Esophagus muscularis mucosa (tissue), 4 donors: ENCODE measurements at regions not wholly inside any gene's neighbourhood (a gene's known extent, or its start where the extent isn't known, plus 50 kb on each side); places are given as distances from the start of the nearest gene placed in this dataset.

Experiments
- DNase-seq: peaks from one replicate; pipeline ENCODE4 v3.0.0-alpha.2; 2017; ENCODE audit errors: extremely low spot score
- H3K27ac ChIP-seq, 4 donors: fragments of 200-600 bp; sonication (generic); replicated peaks in 1 of 4; 1 replicate in 3 of 4; 2 replicates in 1 of 4; pipeline ENCODE4 v1.5.1; 2016 to 2019; ENCODE audit warnings: mild to moderate bottlenecking in 1 of 4
- H3K27me3 ChIP-seq, 4 donors: fragments of 200-600 bp; sonication (generic); one replicate each; pipeline versions ENCODE4 v1.5.1 to v1.6.0; 2016 to 2019
- H3K36me3 ChIP-seq, 4 donors: fragments of 200-600 bp; sonication (generic); one replicate each; pipeline ENCODE4 v1.5.1; 2016 to 2019
- H3K4me1 ChIP-seq, 4 donors: fragments of 200-600 bp; sonication (generic); one replicate each; pipeline ENCODE4 v1.5.1; 2016 to 2019
- H3K4me3 ChIP-seq, 4 donors: fragments of 200-600 bp; sonication (generic); 1 replicate in 2 of 4; 2 replicates in 2 of 4; pipeline ENCODE4 v1.5.1; 2016 to 2019; ENCODE audit warnings: mild to moderate bottlenecking in 4 of 4, moderate library complexity in 1 of 4
- H3K9me3 ChIP-seq, 4 donors: fragments of 200-600 bp; sonication (generic); 1 replicate in 3 of 4; 2 replicates in 1 of 4; pipeline ENCODE4 v1.5.1; 2016 to 2019
- EP300 ChIP-seq: sonication (generic); formaldehyde crosslinking; IDR thresholded peaks from one replicate; pipeline ENCODE4 v1.6.1; 2017; ENCODE audit warnings: antibody characterized with exemption
- POLR2A ChIP-seq: fragments of 450-650 bp; IDR thresholded peaks from one replicate; pipeline ENCODE4 v1.6.1; 2017; ENCODE audit warnings: antibody characterized with exemption, moderate library complexity, mild to moderate bottlenecking, low read depth
- POLR2AphosphoS5 ChIP-seq, 2 donors: sonication (generic); formaldehyde crosslinking; IDR thresholded peaks; one replicate each; pipeline ENCODE4 v1.6.1; 2017; ENCODE audit warnings: antibody characterized with exemption in 2 of 2
- WGBS: methylation state at CpG from one replicate; pipeline ENCODE4 v1.1.5; 2018; 5-methylcytosine and 5-hydroxymethylcytosine counted together
- intact Hi-C: fragments of 100-400 bp; cut with DNase I; formaldehyde crosslinking; loops from one replicate; pipeline ENCODE4 v1.15.1; 2023
- TF ChIP-seq, protein P1 (sequence below), 3 experiments: fragments of 200-600 bp in 2 of 3; fragments of 450-650 bp in 1 of 3; sonication (generic) in 2 of 3; IDR thresholded peaks; one replicate each; pipeline ENCODE4 v1.5.1; 2017 to 2019; ENCODE audit warnings: antibody characterized with exemption in 3 of 3, mild to moderate bottlenecking in 2 of 3, moderate library complexity in 1 of 3

DNA sequence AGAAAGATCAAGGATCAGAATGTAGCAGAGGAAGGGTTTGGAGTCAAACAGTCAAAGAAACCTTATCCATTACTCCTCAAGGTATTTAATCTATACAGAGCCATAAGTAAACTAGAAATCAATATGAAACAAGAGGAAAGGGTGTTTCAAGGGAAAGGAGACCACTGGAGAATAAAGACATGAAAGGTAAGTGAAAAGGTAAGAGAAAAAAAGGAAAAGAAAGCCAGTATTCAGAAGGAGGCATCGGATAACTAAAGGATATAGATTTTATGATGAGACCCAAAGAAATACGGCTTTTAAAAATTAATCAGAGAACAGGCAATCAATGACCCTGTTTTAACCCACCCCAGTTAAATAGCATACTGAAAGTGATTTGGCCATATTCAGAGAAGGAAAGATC lies 438.7 kb upstream of the MIR17HG start:
- Histone ChIP-seq H3K9me3 (peaks cover 0 to 14% (median 0%) of the 10 kb centered on the region in 4 donors), H3K4me3 (no peak overlapping the region), H3K27me3 (no peaks in the 10 kb centered on the region), H3K27ac (no peak overlapping the region), H3K36me3 (no peaks in the 10 kb centered on the region), H3K4me1 (no peaks in the 10 kb centered on the region)
- TF ChIP-seq POLR2A (no peak), EP300 (no peak), POLR2AphosphoS5 (IDR thresholded peaks at IDR 0.05) (no peak)
- TF ChIP-seq, protein P1, sequence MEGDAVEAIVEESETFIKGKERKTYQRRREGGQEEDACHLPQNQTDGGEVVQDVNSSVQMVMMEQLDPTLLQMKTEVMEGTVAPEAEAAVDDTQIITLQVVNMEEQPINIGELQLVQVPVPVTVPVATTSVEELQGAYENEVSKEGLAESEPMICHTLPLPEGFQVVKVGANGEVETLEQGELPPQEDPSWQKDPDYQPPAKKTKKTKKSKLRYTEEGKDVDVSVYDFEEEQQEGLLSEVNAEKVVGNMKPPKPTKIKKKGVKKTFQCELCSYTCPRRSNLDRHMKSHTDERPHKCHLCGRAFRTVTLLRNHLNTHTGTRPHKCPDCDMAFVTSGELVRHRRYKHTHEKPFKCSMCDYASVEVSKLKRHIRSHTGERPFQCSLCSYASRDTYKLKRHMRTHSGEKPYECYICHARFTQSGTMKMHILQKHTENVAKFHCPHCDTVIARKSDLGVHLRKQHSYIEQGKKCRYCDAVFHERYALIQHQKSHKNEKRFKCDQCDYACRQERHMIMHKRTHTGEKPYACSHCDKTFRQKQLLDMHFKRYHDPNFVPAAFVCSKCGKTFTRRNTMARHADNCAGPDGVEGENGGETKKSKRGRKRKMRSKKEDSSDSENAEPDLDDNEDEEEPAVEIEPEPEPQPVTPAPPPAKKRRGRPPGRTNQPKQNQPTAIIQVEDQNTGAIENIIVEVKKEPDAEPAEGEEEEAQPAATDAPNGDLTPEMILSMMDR (IDR thresholded peaks at IDR 0.05): no peak
- 92% methylated on average over 2 of the region's 2 CpGs for WGBS
- intact Hi-C loops: no loop called here
- no peak for DNase-seq

DNA sequence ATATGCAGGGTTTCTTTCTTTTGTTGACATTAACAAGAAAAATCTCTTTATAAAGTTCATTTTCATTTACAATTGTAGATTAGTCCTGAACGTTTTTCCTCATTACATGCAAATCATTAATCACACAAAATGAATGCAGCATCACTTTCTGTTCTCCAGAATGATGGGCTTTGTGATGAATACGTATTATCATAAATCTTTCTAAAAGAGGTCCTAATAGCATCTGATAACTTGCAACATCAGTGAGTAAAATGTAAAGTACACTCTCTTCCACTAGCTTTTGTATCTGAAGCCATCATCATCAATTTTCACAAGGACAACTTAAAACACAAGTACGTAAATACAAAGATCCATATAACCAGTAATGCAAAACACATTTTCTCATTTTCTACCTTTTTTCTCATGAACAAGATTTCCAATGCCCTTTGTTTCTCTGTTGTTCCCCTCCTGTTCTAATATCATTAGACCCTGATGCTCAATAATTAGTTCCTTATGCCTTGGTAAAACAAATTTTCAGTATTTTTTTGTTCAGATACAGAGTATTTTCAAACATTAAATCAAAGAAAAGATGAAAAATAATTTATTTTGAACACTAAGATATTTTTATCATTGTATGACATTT lies 437.4 kb upstream of the MIR17HG start:
- no peaks in the 10 kb centered on the region for H3K36me3 ChIP-seq
- no peak for DNase-seq
- H3K27me3 ChIP-seq: no peaks in the 10 kb centered on the region
- H3K9me3 ChIP-seq: peaks cover 0 to 14% (median 0%) of the 10 kb centered on the region in 4 donors
- no peak overlapping the region for H3K27ac ChIP-seq
- TF ChIP-seq, protein P1 (IDR thresholded peaks at IDR 0.05): no peak
- no peak for TF ChIP-seq POLR2A
- no peak for TF ChIP-seq POLR2AphosphoS5 (IDR thresholded peaks at IDR 0.05)
- TF ChIP-seq EP300: no peak
- H3K4me1 ChIP-seq: no peaks in the 10 kb centered on the region
- WGBS: 59% methylated on average over 3 of the region's 3 CpGs
- intact Hi-C loops: no loop called here
- H3K4me3 ChIP-seq: no peak overlapping the region

DNA sequence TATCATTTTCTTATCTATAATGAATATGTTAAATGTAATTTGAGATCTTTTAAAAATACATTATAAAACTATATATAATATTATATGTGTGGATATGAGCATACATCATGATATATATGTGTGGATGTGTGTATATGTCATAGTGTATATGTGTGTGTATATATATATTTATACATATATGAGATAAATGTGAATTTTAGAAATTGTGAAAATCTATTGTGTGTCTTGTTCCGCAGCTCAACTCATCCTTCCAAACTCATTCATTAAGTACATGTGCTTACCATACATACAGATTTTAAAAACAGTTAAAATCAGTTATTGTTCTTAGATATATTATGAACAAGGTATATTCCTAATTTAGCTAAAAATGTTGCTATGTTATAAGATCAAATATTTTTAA lies 435.2 kb upstream of the MIR17HG start:
- Histone ChIP-seq H3K4me1 (no peaks in the 10 kb centered on the region), H3K27ac (no peak overlapping the region), H3K36me3 (no peaks in the 10 kb centered on the region), H3K4me3 (no peak overlapping the region), H3K27me3 (no peaks in the 10 kb centered on the region), H3K9me3 (peaks cover 0 to under 1% (median 0%) of the 10 kb centered on the region in 4 donors)
- DNase-seq: no peak
- TF ChIP-seq POLR2AphosphoS5 (IDR thresholded peaks at IDR 0.05): no peak
- no peak for TF ChIP-seq POLR2A
- TF ChIP-seq, protein P1 (IDR thresholded peaks at IDR 0.05): no peak
- TF ChIP-seq EP300: no peak
- WGBS: 98% methylated on average over 1 of the region's 1 CpG
- intact Hi-C loops: no loop called here

DNA sequence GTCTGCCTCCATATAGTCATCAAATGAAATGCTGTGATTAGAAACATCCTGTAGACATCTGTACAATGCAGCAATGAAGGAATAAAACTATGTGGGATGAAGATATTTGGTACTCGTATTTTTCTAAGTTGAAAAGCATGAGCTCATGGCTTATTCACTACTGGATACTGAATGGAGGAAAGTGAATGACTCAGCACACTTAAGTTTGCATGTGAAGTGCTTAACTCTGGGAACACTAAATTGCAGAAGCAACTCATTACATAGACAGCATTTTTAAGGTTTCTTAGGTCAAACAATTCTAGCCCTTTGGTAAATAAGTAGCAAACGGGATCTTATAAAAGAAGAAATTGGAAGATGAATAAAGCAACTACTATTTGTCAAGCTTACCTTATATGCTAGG lies 429.0 kb upstream of the MIR17HG start:
- Histone ChIP-seq H3K36me3 (no peaks in the 10 kb centered on the region), H3K9me3 (no peaks in the 10 kb centered on the region), H3K4me3 (no peak overlapping the region), H3K4me1 (no peaks in the 10 kb centered on the region), H3K27me3 (no peaks in the 10 kb centered on the region), H3K27ac (no peak overlapping the region)
- TF ChIP-seq POLR2A (no peak), POLR2AphosphoS5 (IDR thresholded peaks at IDR 0.05) (no peak), EP300 (no peak)
- TF ChIP-seq, protein P1 (IDR thresholded peaks at IDR 0.05): no peak
- WGBS: 42% methylated on average over 2 of the region's 2 CpGs
- intact Hi-C loops: no loop called here
- DNase-seq: no peak

DNA sequence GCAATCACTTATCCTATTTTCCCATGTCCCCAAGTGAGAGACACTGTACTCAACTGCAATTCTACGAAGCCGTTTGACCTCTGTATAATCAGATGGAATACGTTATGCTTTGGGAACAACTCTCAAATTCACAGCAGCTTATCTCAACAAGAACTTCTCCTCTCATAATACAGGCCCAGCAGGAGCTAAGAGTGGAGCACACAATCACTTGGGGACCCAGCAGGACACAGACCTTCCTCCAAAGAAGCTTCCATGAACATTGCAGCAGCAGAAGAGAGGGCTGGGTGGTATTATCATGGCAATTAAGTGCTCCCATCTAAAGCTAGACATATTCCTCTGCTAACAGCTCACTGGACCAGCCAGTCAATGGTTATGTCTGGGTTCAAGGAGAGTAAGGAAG lies 428.3 kb upstream of the MIR17HG start:
- Histone ChIP-seq H3K4me1 (no peaks in the 10 kb centered on the region), H3K27ac (no peak overlapping the region), H3K4me3 (no peak overlapping the region), H3K27me3 (no peaks in the 10 kb centered on the region), H3K9me3 (no peaks in the 10 kb centered on the region), H3K36me3 (no peaks in the 10 kb centered on the region)
- intact Hi-C loops: no loop called here
- no peak for DNase-seq
- 90% methylated on average over 3 of the region's 3 CpGs for WGBS
- TF ChIP-seq, protein P1 (IDR thresholded peaks at IDR 0.05): no peak
- TF ChIP-seq POLR2A: no peak
- TF ChIP-seq POLR2AphosphoS5 (IDR thresholded peaks at IDR 0.05): no peak
- no peak for TF ChIP-seq EP300
